A673 (cell line): ENCODE measurements at regions not wholly inside any gene's neighbourhood (a gene's known extent, or its start where the extent isn't known, plus 50 kb on each side); places are given as distances from the start of the nearest gene placed in this dataset.

Source experiments
- CTCF ChIP-seq: fragments of 300-800, 200-600 bp; sonication (generic); conservative IDR thresholded peaks from 2 replicates; pipeline ENCODE4 v1.5.1; 2017; ENCODE audit warnings: low read depth, mild to moderate bottlenecking, antibody characterized with exemption, low read length, moderate library complexity, mixed read lengths
- EZH2 ChIP-seq: fragments of 200-600 bp; sonication (generic); IDR thresholded peaks from 2 replicates; pipeline ENCODE4 v1.6.1; 2017; ENCODE audit warnings: borderline replicate concordance, low read depth, mild to moderate bottlenecking, mixed read lengths, antibody characterized with exemption, low read length; ENCODE audit not compliant: poor library complexity, severe bottlenecking

GRCh38 chr12:60872219-60872618 is 1276.4 kb downstream of the SLC16A7 start:
- no peak for TF ChIP-seq CTCF
- TF ChIP-seq EZH2 = no peak
